ENCODE measurements at regions not wholly inside any gene's neighbourhood (a gene's known extent, or its start where the extent isn't known, plus 50 kb on each side); places are given as distances from the start of the nearest gene placed in this dataset.

DNA sequence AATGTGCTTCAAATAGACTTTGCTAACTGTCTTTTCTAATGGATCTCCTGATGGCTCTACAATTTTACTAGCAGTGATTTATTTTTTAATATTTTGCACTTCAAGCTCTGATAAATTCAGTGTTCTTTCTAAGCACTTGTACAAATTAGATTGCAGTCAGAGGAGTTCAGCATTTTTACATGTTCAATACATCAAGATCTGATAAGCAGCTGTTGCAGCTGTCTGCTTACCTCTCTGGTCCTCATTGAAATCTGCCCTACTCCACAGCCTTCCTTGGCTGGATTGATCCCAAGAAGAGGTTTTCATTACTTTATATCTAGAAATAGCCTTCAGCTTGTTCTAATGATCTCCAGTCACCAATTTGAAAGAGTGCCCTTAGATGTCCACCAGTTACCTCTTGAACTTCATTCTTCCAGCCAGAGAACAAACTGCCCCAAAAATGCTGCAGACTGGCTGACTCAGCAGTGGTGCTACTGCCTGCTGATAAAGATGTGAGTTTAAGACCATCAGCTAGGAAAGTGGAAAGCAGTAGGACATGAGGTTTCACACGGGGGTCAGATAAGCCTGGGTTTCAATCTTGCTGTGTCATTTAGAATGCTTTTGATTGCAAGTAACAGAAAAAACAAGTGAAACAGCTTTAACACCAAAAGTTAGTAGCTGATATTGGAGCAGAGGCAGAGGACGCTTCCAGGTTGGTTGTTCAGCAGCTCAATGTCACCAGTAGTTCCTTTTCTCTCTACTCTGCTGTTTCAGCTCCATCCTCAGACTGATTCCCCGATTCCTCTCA is 350.9 kb upstream of the NPVF start:
- intact Hi-C loops (cut with DNase I): no loop called here
- no peaks in the 10 kb centered on the region for H3K9me3 ChIP-seq
- H3K27me3 ChIP-seq (ENCODE audit: low read depth): no peaks in the 10 kb centered on the region
- H3K27ac ChIP-seq: no peak overlapping the region
- DNase-seq: no peak
- ATAC-seq: no peak
- TF ChIP-seq, protein P1, sequence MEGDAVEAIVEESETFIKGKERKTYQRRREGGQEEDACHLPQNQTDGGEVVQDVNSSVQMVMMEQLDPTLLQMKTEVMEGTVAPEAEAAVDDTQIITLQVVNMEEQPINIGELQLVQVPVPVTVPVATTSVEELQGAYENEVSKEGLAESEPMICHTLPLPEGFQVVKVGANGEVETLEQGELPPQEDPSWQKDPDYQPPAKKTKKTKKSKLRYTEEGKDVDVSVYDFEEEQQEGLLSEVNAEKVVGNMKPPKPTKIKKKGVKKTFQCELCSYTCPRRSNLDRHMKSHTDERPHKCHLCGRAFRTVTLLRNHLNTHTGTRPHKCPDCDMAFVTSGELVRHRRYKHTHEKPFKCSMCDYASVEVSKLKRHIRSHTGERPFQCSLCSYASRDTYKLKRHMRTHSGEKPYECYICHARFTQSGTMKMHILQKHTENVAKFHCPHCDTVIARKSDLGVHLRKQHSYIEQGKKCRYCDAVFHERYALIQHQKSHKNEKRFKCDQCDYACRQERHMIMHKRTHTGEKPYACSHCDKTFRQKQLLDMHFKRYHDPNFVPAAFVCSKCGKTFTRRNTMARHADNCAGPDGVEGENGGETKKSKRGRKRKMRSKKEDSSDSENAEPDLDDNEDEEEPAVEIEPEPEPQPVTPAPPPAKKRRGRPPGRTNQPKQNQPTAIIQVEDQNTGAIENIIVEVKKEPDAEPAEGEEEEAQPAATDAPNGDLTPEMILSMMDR (IDR thresholded peaks at IDR 0.05): no peak
- no peaks in the 10 kb centered on the region for H3K36me3 ChIP-seq
- no peaks in the 10 kb centered on the region for H3K4me1 ChIP-seq
- no peak overlapping the region for H3K4me3 ChIP-seq

DNA sequence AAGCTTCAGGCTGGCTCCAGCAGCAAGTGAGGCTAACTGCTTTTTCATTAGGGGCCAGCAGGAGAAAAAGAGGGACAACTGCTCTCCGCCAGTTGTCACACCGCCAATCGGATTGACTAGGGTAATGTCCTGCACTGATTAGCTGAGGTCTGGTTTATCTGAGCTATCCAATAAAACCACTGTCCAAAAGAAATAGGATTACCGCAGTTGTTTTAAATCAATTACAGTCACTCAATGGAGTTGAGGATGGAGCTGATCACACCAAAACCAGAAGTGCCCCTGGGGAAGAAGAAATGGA is 351.4 kb upstream of the NPVF start:
- Histone ChIP-seq H3K27me3 (ENCODE audit: low read depth) (no peaks in the 10 kb centered on the region), H3K36me3 (no peaks in the 10 kb centered on the region), H3K4me1 (no peaks in the 10 kb centered on the region), H3K4me3 (no peak overlapping the region), H3K27ac (no peak overlapping the region), H3K9me3 (no peaks in the 10 kb centered on the region)
- DNase-seq: no peak
- ATAC-seq: no peak
- intact Hi-C loops (cut with DNase I): no loop called here
- TF ChIP-seq, protein P1 (IDR thresholded peaks at IDR 0.05): no peak

DNA sequence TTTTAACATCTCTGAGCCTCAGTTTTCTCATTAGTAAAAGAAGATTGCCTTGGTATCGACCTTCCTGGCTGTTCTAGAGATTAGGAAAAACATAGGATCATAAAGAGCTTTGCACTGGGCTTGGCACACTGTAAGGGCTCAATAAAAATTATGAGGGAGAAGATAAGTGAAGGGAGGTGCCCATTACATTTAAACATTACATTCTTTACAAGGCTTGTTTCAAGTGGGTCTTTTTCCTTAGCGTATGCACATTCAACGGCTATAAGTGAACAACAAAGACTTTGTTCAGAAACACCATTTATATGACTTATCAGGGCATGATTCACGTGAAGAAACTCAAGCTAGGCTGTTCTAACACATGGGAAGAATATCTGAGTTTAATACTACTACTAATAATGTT is 351.9 kb upstream of the NPVF start:
- no peak overlapping the region for H3K4me3 ChIP-seq
- no peaks in the 10 kb centered on the region for H3K27me3 ChIP-seq (ENCODE audit: low read depth)
- no peaks in the 10 kb centered on the region for H3K9me3 ChIP-seq
- DNase-seq (no peak), ATAC-seq (no peak)
- H3K4me1 ChIP-seq: no peaks in the 10 kb centered on the region
- TF ChIP-seq, protein P1 (IDR thresholded peaks at IDR 0.05): no peak
- H3K27ac ChIP-seq: no peak overlapping the region
- H3K36me3 ChIP-seq: no peaks in the 10 kb centered on the region
- intact Hi-C loops (cut with DNase I): no loop called here

DNA sequence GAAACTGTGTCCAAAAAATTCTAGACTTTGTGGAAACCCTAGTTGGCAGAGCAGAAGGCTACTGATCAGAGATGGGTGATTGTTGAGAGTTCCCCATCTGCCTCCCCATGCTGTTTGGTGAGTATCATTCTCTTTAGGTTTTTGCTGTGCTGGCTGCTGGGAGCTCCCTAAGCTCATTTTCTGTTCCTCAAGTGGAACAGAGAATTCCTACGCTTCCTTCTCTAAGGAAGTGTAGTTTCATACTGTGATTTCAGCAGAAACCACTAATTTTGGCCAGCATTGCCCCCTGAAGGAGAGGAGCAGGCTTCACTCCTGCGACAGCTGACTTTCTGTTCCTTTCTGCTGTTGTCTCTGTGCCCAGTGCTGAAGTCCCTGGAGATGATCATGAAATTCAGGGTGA is 355.3 kb upstream of the NPVF start:
- no peaks in the 10 kb centered on the region for H3K36me3 ChIP-seq
- intact Hi-C loops (cut with DNase I): no loop called here
- TF ChIP-seq, protein P1 (IDR thresholded peaks at IDR 0.05): no peak

DNA sequence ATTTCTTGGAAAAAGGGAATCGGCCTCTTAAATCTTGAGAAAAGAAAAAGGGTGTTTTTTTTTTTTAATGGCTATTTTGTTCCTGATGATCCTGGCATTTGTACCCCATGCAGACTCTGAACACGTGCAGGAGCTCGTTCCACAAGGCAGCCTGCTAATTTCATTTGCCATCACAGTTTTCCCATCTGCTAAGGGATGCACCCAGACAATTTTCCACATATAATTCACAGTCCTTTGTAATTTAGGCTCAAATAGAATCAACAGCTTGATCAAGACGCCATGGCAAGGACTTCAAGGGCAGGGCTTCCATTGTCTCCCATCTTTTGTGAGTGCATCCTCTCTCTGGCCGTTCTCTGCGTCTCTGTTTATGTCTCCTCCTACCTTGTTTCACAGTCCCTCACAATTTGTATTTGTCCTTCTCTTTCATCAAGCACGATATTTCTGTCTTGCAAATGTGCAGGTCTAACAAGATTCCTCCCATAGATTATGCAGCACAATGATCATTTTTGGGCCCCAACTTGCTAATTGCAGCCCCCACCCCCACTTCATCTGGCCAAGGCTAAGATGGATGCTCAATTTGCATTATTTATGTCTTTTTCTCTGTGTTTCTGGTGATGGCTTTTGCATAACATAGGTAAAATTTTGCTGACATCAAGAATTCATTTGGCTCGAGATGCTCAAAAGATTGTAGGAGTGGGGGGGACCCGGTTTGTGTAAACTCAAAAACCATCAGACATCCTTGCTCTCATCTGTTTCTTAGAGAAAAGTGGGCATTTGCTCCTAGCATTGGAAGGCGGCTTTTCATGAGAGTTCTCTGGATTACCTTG is 356.0 kb upstream of the NPVF start:
- TF ChIP-seq, protein P1 (IDR thresholded peaks at IDR 0.05): no peak
- H3K27me3 ChIP-seq (ENCODE audit: low read depth): peaks cover 7% of the 10 kb centered on the region
- H3K9me3 ChIP-seq: no peaks in the 10 kb centered on the region
- H3K27ac ChIP-seq: no peak overlapping the region
- ATAC-seq (no peak), DNase-seq (no peak)
- H3K4me3 ChIP-seq: no peak overlapping the region
- H3K36me3 ChIP-seq: no peaks in the 10 kb centered on the region
- intact Hi-C loops (cut with DNase I): no loop called here
- no peaks in the 10 kb centered on the region for H3K4me1 ChIP-seq

More for the DNA sequence above, 355.3 kb upstream of the NPVF start:
- Histone ChIP-seq H3K9me3 (no peaks in the 10 kb centered on the region), H3K27me3 (ENCODE audit: low read depth) (peaks cover 7% of the 10 kb centered on the region), H3K27ac (no peak overlapping the region), H3K4me3 (no peak overlapping the region), H3K4me1 (no peaks in the 10 kb centered on the region)
- ATAC-seq (no peak), DNase-seq (no peak)

Data from lower lobe of right lung (tissue), 2 donors.